HCEC 1CT (cell line): ENCODE measurements at regions not wholly inside any gene's neighbourhood (a gene's known extent, or its start where the extent isn't known, plus 50 kb on each side); places are given as distances from the start of the nearest gene placed in this dataset.
"Not testable (repeated sequence)": the region's sequence is repeated elsewhere in the genome, so short reads cannot be mapped to it uniquely, and the experiment has no call there.

ENCODE experiments used
- DNase-seq: peaks from one replicate; pipeline ENCODE4 v3.0.0-alpha.2; 2017

- DNase-seq = no peak
These were observed 161.3 kb downstream of the YIPF5 start for GRCh38 chr5:144009116-144009515.

- DNase-seq = no peak
These were observed 159.1 kb downstream of the YIPF5 start for GRCh38 chr5:144011388-144011787.

GRCh38 chr5:144013816-144014215, 156.6 kb downstream of the YIPF5 start:
- DNase-seq = no peak

- no peak for DNase-seq
These were observed 154.5 kb downstream of the YIPF5 start for GRCh38 chr5:144015961-144016360.

- DNase-seq = no peak
These were observed 153.3 kb downstream of the YIPF5 start for GRCh38 chr5:144017119-144017518.

GRCh38 chr5:144017631-144018030, 152.8 kb downstream of the YIPF5 start:
- no peak for DNase-seq

GRCh38 chr5:144024090-144024489, 146.4 kb downstream of the YIPF5 start:
- no peak for DNase-seq

GRCh38 chr5:144024545-144024944, 145.9 kb downstream of the YIPF5 start:
- DNase-seq = peak; percentile 72

GRCh38 chr5:144026286-144026685, 144.2 kb downstream of the YIPF5 start:
- DNase-seq = no peak

- DNase-seq = peak; percentile 67
These were observed 142.4 kb downstream of the YIPF5 start for GRCh38 chr5:144028058-144028457.

- DNase-seq = peak; percentile 80
These were observed 141.8 kb downstream of the YIPF5 start for GRCh38 chr5:144028636-144029035.

- DNase-seq = no peak
These were observed 139.6 kb downstream of the YIPF5 start for GRCh38 chr5:144030904-144031303.

- no peak for DNase-seq
These were observed 138.1 kb downstream of the YIPF5 start for GRCh38 chr5:144032375-144032774.

- DNase-seq = no peak
These were observed 137.0 kb downstream of the YIPF5 start for GRCh38 chr5:144033486-144033885.

GRCh38 chr5:144035046-144035740, 135.3 kb downstream of the YIPF5 start:
- DNase-seq = no peak

- no peak for DNase-seq
These were observed 134.0 kb downstream of the YIPF5 start for GRCh38 chr5:144036476-144036875.

- no peak for DNase-seq
These were observed 129.7 kb downstream of the YIPF5 start for GRCh38 chr5:144040615-144041305.

GRCh38 chr5:144042156-144042555, 128.3 kb downstream of the YIPF5 start:
- DNase-seq = no peak

- DNase-seq = no peak
These were observed 122.1 kb downstream of the YIPF5 start for GRCh38 chr5:144048259-144048856.

- DNase-seq = not testable (repeated sequence)
These were observed 115.1 kb downstream of the YIPF5 start for GRCh38 chr5:144055391-144055790.

GRCh38 chr5:144060091-144060490, 110.4 kb downstream of the YIPF5 start:
- DNase-seq = not testable (repeated sequence)

GRCh38 chr5:144060598-144060997, 109.9 kb downstream of the YIPF5 start:
- DNase-seq = peak; percentile 78

- DNase-seq = peak; percentile 21
These were observed 104.7 kb downstream of the YIPF5 start for GRCh38 chr5:144065786-144066185.

- peak; percentile 90 for DNase-seq
These were observed 97.9 kb downstream of the YIPF5 start for GRCh38 chr5:144072518-144072927.
